Neural progenitor cell (in vitro differentiated cells): ENCODE measurements at regions not wholly inside any gene's neighbourhood (a gene's known extent, or its start where the extent isn't known, plus 50 kb on each side); places are given as distances from the start of the nearest gene placed in this dataset.

Experiments used
- DNase-seq: peaks from one replicate; pipeline ENCODE4 v3.0.0-alpha.2; 2016; ENCODE audit warnings: low spot score
- H2AFZ ChIP-seq: fragments of 200-600 bp; sonication (generic); replicated peaks from 2 replicates; pipeline ENCODE4 v1.6.1; 2016; ENCODE audit warnings: antibody characterized with exemption
- H3F3A ChIP-seq: fragments of 200-600 bp; sonication (generic); 2 replicates; pipeline ENCODE4 v1.6.1; 2016; ENCODE audit warnings: antibody characterized with exemption, low read depth
- H3K27ac ChIP-seq: fragments of 200-600 bp; sonication (generic); 2 replicates; pipeline ENCODE4 v1.5.1; 2016; ENCODE audit warnings: mild to moderate bottlenecking
- H3K27me3 ChIP-seq: fragments of 200-600 bp; sonication (generic); 2 replicates; pipeline ENCODE4 v1.6.1; 2016; ENCODE audit warnings: mild to moderate bottlenecking, moderate library complexity
- H3K36me3 ChIP-seq: fragments of 200-600 bp; sonication (generic); 2 replicates; pipeline ENCODE4 v1.5.1; 2016
- H3K4me1 ChIP-seq: fragments of 200-600 bp; sonication (generic); 2 replicates; pipeline ENCODE4 v1.6.1; 2016; ENCODE audit warnings: mixed run types
- H3K4me2 ChIP-seq: fragments of 200-600 bp; sonication (generic); 2 replicates; pipeline ENCODE4 v1.6.1; 2016
- H3K4me3 ChIP-seq: fragments of 200-600 bp; sonication (generic); 2 replicates; pipeline ENCODE4 v1.5.1; 2016
- H3K79me2 ChIP-seq: fragments of 200-600 bp; sonication (generic); 2 replicates; pipeline ENCODE4 v1.6.1; 2016; ENCODE audit warnings: low read depth
- H3K9ac ChIP-seq: fragments of 200-600 bp; sonication (generic); 2 replicates; pipeline ENCODE4 v1.6.1; 2016
- H3K9me3 ChIP-seq: fragments of 200-600 bp; sonication (generic); 2 replicates; pipeline ENCODE4 v1.5.1; 2016; ENCODE audit warnings: low read depth
- H4K20me1 ChIP-seq: fragments of 200-600 bp; sonication (generic); 2 replicates; pipeline ENCODE4 v1.6.1; 2016; ENCODE audit warnings: low read depth
- H3K27ac Mint-ChIP-seq: 3 replicates; pipeline ENCODE4 v1.8.0; 2021; ENCODE audit warnings: mixed read lengths
- H3K27me3 Mint-ChIP-seq: 2 replicates; pipeline ENCODE4 v1.8.0; 2022; ENCODE audit warnings: low read depth, mild to moderate bottlenecking, inconsistent platforms, moderate library complexity, mixed read lengths; ENCODE audit not compliant: insufficient read depth
- H3K36me3 Mint-ChIP-seq: 3 replicates; pipeline ENCODE4 v1.8.0; 2021; ENCODE audit warnings: mixed read lengths
- H3K4me1 Mint-ChIP-seq: 3 replicates; pipeline ENCODE4 v1.8.0; 2021; ENCODE audit warnings: mixed read lengths
- H3K4me3 Mint-ChIP-seq: 3 replicates; pipeline ENCODE4 v1.8.0; 2021; ENCODE audit warnings: mild to moderate bottlenecking, moderate library complexity, mixed read lengths
- H3K9me3 Mint-ChIP-seq: 3 replicates; pipeline ENCODE4 v1.8.0; 2020; ENCODE audit warnings: mixed read lengths
- EZH2 ChIP-seq: fragments of 200-600 bp; sonication (generic); IDR thresholded peaks from 2 replicates; pipeline ENCODE4 v1.6.1; 2017; ENCODE audit warnings: antibody characterized with exemption, mild to moderate bottlenecking, moderate library complexity
- EZH2phosphoT487 ChIP-seq: fragments of 200-600 bp; sonication (generic); IDR thresholded peaks from 2 replicates; pipeline ENCODE4 v1.6.1; 2017; ENCODE audit warnings: antibody characterized with exemption
- TF ChIP-seq, protein P1 (sequence below): fragments of 200-600 bp; sonication (generic); IDR thresholded peaks from 2 replicates; pipeline ENCODE4 v1.5.1; 2017; ENCODE audit warnings: antibody characterized with exemption, mild to moderate bottlenecking

DNA sequence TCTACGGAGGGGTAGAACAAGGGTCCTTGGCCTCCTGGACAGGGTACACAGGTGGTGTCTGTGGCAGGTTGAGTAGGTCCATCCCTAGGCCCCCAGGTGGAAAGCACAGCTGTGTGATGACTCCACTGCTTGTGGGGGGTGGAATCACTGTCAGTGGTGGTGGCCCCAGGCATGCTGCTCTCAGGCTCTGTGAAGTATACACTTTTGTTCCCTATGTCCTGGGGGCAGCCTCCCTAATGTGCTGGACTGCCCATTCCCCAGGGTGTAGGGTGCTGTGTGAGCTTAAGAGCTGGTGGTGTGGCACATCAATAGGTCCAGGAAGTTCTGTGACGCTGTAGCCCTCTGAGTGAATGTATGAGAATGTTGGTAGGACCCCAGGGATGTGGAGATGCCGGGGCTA lies 197.2 kb upstream of the SLC10A2 start:
- TF ChIP-seq EZH2 (no peak), EZH2phosphoT487 (no peak)
- TF ChIP-seq, protein P1, sequence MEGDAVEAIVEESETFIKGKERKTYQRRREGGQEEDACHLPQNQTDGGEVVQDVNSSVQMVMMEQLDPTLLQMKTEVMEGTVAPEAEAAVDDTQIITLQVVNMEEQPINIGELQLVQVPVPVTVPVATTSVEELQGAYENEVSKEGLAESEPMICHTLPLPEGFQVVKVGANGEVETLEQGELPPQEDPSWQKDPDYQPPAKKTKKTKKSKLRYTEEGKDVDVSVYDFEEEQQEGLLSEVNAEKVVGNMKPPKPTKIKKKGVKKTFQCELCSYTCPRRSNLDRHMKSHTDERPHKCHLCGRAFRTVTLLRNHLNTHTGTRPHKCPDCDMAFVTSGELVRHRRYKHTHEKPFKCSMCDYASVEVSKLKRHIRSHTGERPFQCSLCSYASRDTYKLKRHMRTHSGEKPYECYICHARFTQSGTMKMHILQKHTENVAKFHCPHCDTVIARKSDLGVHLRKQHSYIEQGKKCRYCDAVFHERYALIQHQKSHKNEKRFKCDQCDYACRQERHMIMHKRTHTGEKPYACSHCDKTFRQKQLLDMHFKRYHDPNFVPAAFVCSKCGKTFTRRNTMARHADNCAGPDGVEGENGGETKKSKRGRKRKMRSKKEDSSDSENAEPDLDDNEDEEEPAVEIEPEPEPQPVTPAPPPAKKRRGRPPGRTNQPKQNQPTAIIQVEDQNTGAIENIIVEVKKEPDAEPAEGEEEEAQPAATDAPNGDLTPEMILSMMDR: no peak
- Histone ChIP-seq H3K9ac (no peak overlapping the region), H3K4me3 (no peak overlapping the region), H3K4me2 (no peak overlapping the region), H3K79me2 (no peaks in the 10 kb centered on the region), H3K27me3 (no peaks in the 10 kb centered on the region), H3K9me3 (no peaks in the 10 kb centered on the region), H3F3A (no peaks in the 10 kb centered on the region), H3K36me3 (no peaks in the 10 kb centered on the region), H4K20me1 (no peaks in the 10 kb centered on the region), H3K27ac (no peak overlapping the region), H2AFZ (no peak overlapping the region), H3K4me1 (no peaks in the 10 kb centered on the region)
- H3K36me3 Mint-ChIP-seq: peaks cover 4% of the 10 kb centered on the region
- peaks cover 3% of the 10 kb centered on the region for H3K27me3 Mint-ChIP-seq
- no peaks in the 10 kb centered on the region for H3K4me1 Mint-ChIP-seq
- H3K4me3 Mint-ChIP-seq: no peak overlapping the region
- H3K27ac Mint-ChIP-seq: no peak overlapping the region
- no peak for DNase-seq
- H3K9me3 Mint-ChIP-seq: peaks cover 18% of the 10 kb centered on the region

DNA sequence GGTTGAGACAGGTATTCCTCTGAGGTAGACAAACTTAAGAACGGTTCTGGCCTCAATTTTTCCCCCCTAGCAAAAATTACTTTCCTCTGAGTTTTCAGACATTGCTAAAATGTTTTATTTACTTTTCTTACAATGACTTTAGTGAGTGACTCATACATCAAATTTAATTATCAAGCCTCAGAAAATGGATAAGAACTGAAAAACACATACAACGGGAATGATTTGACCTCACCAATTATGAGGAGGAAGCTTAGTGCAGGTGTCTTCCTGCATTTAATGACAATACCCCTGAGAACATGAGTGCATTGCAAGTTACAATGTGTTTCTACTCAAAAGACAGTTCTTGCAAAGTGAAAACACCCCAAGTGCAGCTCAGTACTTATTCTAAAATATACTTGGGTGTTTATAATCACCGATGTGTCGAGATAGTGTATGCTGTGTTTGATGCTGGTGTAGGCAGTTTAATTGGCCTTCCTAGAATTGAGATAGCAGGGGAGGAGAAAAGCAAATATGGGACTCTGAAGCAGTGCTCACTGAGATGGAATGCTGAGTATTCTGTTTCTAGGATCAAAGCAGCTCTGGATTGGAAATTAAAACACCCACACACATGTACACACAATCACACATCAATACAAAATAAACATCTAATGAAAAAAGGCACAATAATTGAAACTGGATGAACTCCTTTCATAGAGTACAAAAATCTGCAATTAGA lies 189.5 kb upstream of the SLC10A2 start:
- no peak overlapping the region for H3K9ac ChIP-seq
- no peak overlapping the region for H3K4me3 Mint-ChIP-seq
- no peak overlapping the region for H3K4me2 ChIP-seq
- no peaks in the 10 kb centered on the region for H3K4me1 Mint-ChIP-seq
- H3K79me2 ChIP-seq: no peaks in the 10 kb centered on the region
- no peaks in the 10 kb centered on the region for H3F3A ChIP-seq
- H3K9me3 ChIP-seq: no peaks in the 10 kb centered on the region
- H3K36me3 Mint-ChIP-seq: no peaks in the 10 kb centered on the region
- H3K36me3 ChIP-seq: no peaks in the 10 kb centered on the region
- H3K9me3 Mint-ChIP-seq: no peaks in the 10 kb centered on the region
- no peak for DNase-seq
- TF ChIP-seq EZH2 (no peak), EZH2phosphoT487 (no peak)
- TF ChIP-seq, protein P1: no peak
- H3K27ac Mint-ChIP-seq: no peak overlapping the region
- no peak overlapping the region for H2AFZ ChIP-seq
- no peaks in the 10 kb centered on the region for H4K20me1 ChIP-seq
- no peaks in the 10 kb centered on the region for H3K27me3 Mint-ChIP-seq
- H3K4me3 ChIP-seq: no peak overlapping the region
- no peaks in the 10 kb centered on the region for H3K27me3 ChIP-seq
- H3K27ac ChIP-seq: no peak overlapping the region
- H3K4me1 ChIP-seq: no peaks in the 10 kb centered on the region

DNA sequence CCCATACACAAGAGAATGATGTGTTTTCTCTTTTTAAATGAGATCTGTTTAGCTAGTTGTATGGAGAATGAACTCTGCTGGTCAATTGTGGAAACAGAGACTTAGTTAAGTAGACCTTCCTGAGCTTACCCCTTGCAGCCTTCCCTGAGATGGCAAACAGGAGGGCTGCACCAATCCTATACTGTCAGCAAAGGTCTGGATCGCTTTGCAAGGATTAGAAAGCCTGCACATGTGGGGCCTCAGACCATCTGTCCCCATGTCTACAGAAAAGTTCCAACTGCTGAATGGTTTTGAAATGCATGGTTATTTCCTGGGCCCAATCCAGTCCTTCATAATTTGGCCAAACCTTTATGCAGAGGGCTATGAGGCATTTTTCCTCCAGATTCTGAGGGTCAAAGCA lies 183.9 kb upstream of the SLC10A2 start:
- Histone ChIP-seq H3K4me2 (no peak overlapping the region), H3K27me3 (no peaks in the 10 kb centered on the region), H3K36me3 (no peaks in the 10 kb centered on the region), H3K4me3 (no peak overlapping the region), H3F3A (no peaks in the 10 kb centered on the region), H2AFZ (no peak overlapping the region), H3K9ac (no peak overlapping the region), H3K4me1 (no peaks in the 10 kb centered on the region), H4K20me1 (no peaks in the 10 kb centered on the region), H3K9me3 (no peaks in the 10 kb centered on the region), H3K79me2 (no peaks in the 10 kb centered on the region), H3K27ac (no peak overlapping the region)
- H3K27ac Mint-ChIP-seq: no peak overlapping the region
- H3K4me3 Mint-ChIP-seq: no peak overlapping the region
- H3K4me1 Mint-ChIP-seq: no peaks in the 10 kb centered on the region
- H3K27me3 Mint-ChIP-seq: no peaks in the 10 kb centered on the region
- no peaks in the 10 kb centered on the region for H3K36me3 Mint-ChIP-seq
- no peak for DNase-seq
- H3K9me3 Mint-ChIP-seq: no peaks in the 10 kb centered on the region
- TF ChIP-seq EZH2: no peak

DNA sequence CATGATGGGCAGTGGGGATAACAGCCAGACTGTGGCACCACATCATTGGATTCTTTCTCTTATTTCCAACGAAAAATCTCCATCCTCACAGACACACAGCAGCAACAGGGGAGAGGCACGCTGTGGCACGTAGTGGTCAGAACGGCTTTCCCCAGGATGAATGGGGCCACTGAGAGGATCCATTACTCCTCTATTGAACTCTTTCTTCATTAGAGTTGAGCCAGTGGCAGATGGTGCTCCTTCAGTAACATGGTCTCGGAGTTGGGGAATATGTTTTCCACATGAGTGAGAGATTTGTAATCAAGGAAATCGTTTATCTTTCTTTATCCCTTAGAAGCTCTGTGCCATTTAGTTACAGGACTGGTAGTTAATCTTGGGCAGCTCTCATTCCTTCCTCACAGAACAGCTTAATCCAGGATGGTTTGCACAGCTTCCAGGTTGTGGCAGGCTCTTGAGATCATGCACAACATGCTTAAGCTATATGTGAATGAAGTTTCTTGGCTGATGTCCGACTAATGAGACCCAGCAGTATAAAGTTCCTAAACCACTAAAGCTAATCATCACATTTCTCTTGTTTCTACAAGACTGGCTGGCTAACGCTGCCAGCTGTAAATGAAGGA lies 180.5 kb upstream of the SLC10A2 start:
- no peak overlapping the region for H3K27ac Mint-ChIP-seq
- H3K36me3 Mint-ChIP-seq: no peaks in the 10 kb centered on the region
- H3K9me3 Mint-ChIP-seq: no peaks in the 10 kb centered on the region
- Histone ChIP-seq H3F3A (no peaks in the 10 kb centered on the region), H3K27me3 (no peaks in the 10 kb centered on the region), H4K20me1 (no peaks in the 10 kb centered on the region), H3K9me3 (no peaks in the 10 kb centered on the region), H3K4me1 (no peaks in the 10 kb centered on the region), H3K27ac (no peak overlapping the region), H3K4me2 (no peak overlapping the region), H3K4me3 (no peak overlapping the region), H3K36me3 (no peaks in the 10 kb centered on the region), H3K79me2 (no peaks in the 10 kb centered on the region), H2AFZ (no peak overlapping the region), H3K9ac (no peak overlapping the region)
- no peaks in the 10 kb centered on the region for H3K27me3 Mint-ChIP-seq
- no peak for TF ChIP-seq EZH2phosphoT487
- TF ChIP-seq, protein P1: no peak
- no peak for TF ChIP-seq EZH2
- H3K4me1 Mint-ChIP-seq: no peaks in the 10 kb centered on the region
- no peak for DNase-seq
- no peak overlapping the region for H3K4me3 Mint-ChIP-seq
